Caco-2 (cell line): ENCODE measurements at regions not wholly inside any gene's neighbourhood (a gene's known extent, or its start where the extent isn't known, plus 50 kb on each side); places are given as distances from the start of the nearest gene placed in this dataset.

Experiments used
- BruUV-seq: library from RNA; stranded (reverse); fragments of 400-500 nt; replicated peaks from 2 replicates; lab custom pipeline; 2021; lab: Mats Ljungman, UMichigan
- CTCF ChIA-PET: fragments of 300-600 bp; sonication (Branson Sonifier 250); formaldehyde crosslinking; loops from one replicate; lab custom pipeline; 2022; ENCODE audit warnings: antibody characterized with exemption; lab: Charles Lee
- POLR2A ChIA-PET: fragments of 300-600 bp; sonication (Branson Sonifier 250); formaldehyde crosslinking; loops from one replicate; lab custom pipeline; 2022; ENCODE audit warnings: antibody characterized with exemption; lab: Charles Lee
- DNase-seq, 2 experiments: peaks; one replicate each; pipeline versions ENCODE4 v3.0.0 to v3.0.0-alpha.2; 2020 to 2022
- H3K27me3 ChIP-seq: replicated peaks from 2 replicates; pipeline ENCODE4 v1.6.0; 2011; ENCODE audit warnings: low read length; ENCODE audit not compliant: control insufficient read depth, insufficient read depth
- H3K36me3 ChIP-seq: 2 replicates; pipeline ENCODE4 v1.5.1; 2011; ENCODE audit warnings: low read length; ENCODE audit not compliant: control insufficient read depth, insufficient read depth
- H3K4me1 ChIP-seq: fragments of 250-450 bp; sonication (Bioruptor Pico); 2 replicates; pipeline ENCODE4 v1.5.1; 2020; ENCODE audit warnings: mild to moderate bottlenecking
- H3K4me3 ChIP-seq: 2 replicates; pipeline ENCODE4 v1.5.1; 2011; ENCODE audit warnings: low read depth, mild to moderate bottlenecking, control low read depth, low read length
- H3K9me3 ChIP-seq: fragments of 250-450 bp; sonication (Bioruptor Pico); 2 replicates; pipeline ENCODE4 v1.5.1; 2020; ENCODE audit warnings: mild to moderate bottlenecking, moderate library complexity
- H3K27ac Mint-ChIP-seq: one replicate; pipeline ENCODE4 v1.8.0; 2022; ENCODE audit warnings: mixed read lengths; ENCODE audit not compliant: unreplicated experiment
- H3K27me3 Mint-ChIP-seq: one replicate; pipeline ENCODE4 v1.8.0; 2022; ENCODE audit warnings: mixed read lengths; ENCODE audit not compliant: insufficient read depth, unreplicated experiment
- H3K36me3 Mint-ChIP-seq: one replicate; pipeline ENCODE4 v1.8.0; 2022; ENCODE audit warnings: mild to moderate bottlenecking, mixed read lengths; ENCODE audit not compliant: insufficient read depth, unreplicated experiment
- H3K4me1 Mint-ChIP-seq: one replicate; pipeline ENCODE4 v1.8.0; 2022; ENCODE audit warnings: low read depth, mixed read lengths; ENCODE audit not compliant: unreplicated experiment
- H3K4me3 Mint-ChIP-seq: one replicate; pipeline ENCODE4 v1.8.0; 2022; ENCODE audit warnings: mild to moderate bottlenecking, moderate library complexity, mixed read lengths; ENCODE audit not compliant: unreplicated experiment
- H3K9me3 Mint-ChIP-seq: one replicate; pipeline ENCODE4 v1.8.0; 2022; ENCODE audit warnings: mixed read lengths; ENCODE audit not compliant: unreplicated experiment
- CTCF ChIP-seq, 2 experiments: fragments of 200-600 bp in 1 of 2; IDR thresholded peaks; 1 replicate in 1 of 2; 2 replicates in 1 of 2; pipeline versions ENCODE4 v1.5.1 to v1.8.0; 2011 to 2022; ENCODE audit warnings: antibody characterized with exemption in 1 of 2, control low read depth in 1 of 2, inconsistent platforms in 1 of 2, low read depth in 1 of 2, low read length in 1 of 2, mild to moderate bottlenecking in 1 of 2, moderate library complexity in 1 of 2; ENCODE audit not compliant: insufficient read depth in 1 of 2, severe bottlenecking in 1 of 2, unreplicated experiment in 1 of 2
- intact Hi-C: fragments of 100-400 bp; cut with micrococcal nuclease; formaldehyde crosslinking; loops from one replicate; pipeline ENCODE4 v1.10.0; 2022; ENCODE audit not compliant: unreplicated experiment

GRCh38 chr7:68288144-68288593, 1291.5 kb downstream of the TYW1 start:
- no peak overlapping the region for H3K4me3 Mint-ChIP-seq

GRCh38 chr7:68291710-68292109, 1295.1 kb downstream of the TYW1 start:
- BruUV-seq: no TSS peak
- Histone ChIP-seq H3K4me3 (no peak overlapping the region), H3K36me3 (no peaks in the 10 kb centered on the region), H3K9me3 (peaks cover 5% of the 10 kb centered on the region; the same call in 1 of the 2 replicates), H3K4me1 (no peaks in the 10 kb centered on the region), H3K27me3 (no peaks in the 10 kb centered on the region)
- intact Hi-C loops: no loop called here
- Mint-ChIP-seq H3K4me3 (no peak overlapping the region), H3K9me3 (peaks cover 44% of the 10 kb centered on the region), H3K36me3 (no peaks in the 10 kb centered on the region), H3K4me1 (no peaks in the 10 kb centered on the region), H3K27me3 (no peaks in the 10 kb centered on the region), H3K27ac (no peak overlapping the region)
- ChIA-PET CTCF (no interaction called here), POLR2A (no interaction called here)
- no peak for TF ChIP-seq CTCF (IDR thresholded peaks at IDR 0.05; ENCODE audit: insufficient read depth in 1 of 2, low read depth in 1 of 2, low read length in 1 of 2, severe bottlenecking in 1 of 2, unreplicated experiment in 1 of 2)
- DNase-seq: no peak

More at GRCh38 chr7:68288144-68288593, 1291.5 kb downstream of the TYW1 start:
- Histone ChIP-seq H3K4me1 (no peaks in the 10 kb centered on the region), H3K36me3 (no peaks in the 10 kb centered on the region), H3K9me3 (no peaks in the 10 kb centered on the region), H3K4me3 (no peak overlapping the region), H3K27me3 (no peaks in the 10 kb centered on the region)
- no peaks in the 10 kb centered on the region for H3K4me1 Mint-ChIP-seq
- no peak for TF ChIP-seq CTCF (IDR thresholded peaks at IDR 0.05; ENCODE audit: insufficient read depth in 1 of 2, low read depth in 1 of 2, low read length in 1 of 2, severe bottlenecking in 1 of 2, unreplicated experiment in 1 of 2)
- H3K9me3 Mint-ChIP-seq: peaks cover 63% of the 10 kb centered on the region
- POLR2A ChIA-PET: no interaction called here
- CTCF ChIA-PET: no interaction called here
- no peak overlapping the region for H3K27ac Mint-ChIP-seq
- DNase-seq: no peak
- no TSS peak for BruUV-seq
- no peaks in the 10 kb centered on the region for H3K36me3 Mint-ChIP-seq
- no peaks in the 10 kb centered on the region for H3K27me3 Mint-ChIP-seq
- intact Hi-C loops: no loop called here

GRCh38 chr7:68295386-68295785, 1298.8 kb downstream of the TYW1 start:
- Histone ChIP-seq H3K27me3 (no peaks in the 10 kb centered on the region), H3K4me3 (no peak overlapping the region), H3K9me3 (peaks cover 5% of the 10 kb centered on the region; the same call in 1 of the 2 replicates), H3K4me1 (no peaks in the 10 kb centered on the region), H3K36me3 (no peaks in the 10 kb centered on the region)
- intact Hi-C loops: no loop called here
- Mint-ChIP-seq H3K4me1 (no peaks in the 10 kb centered on the region), H3K27me3 (no peaks in the 10 kb centered on the region), H3K4me3 (no peak overlapping the region), H3K27ac (no peak overlapping the region), H3K9me3 (peaks cover 52% of the 10 kb centered on the region), H3K36me3 (no peaks in the 10 kb centered on the region)
- CTCF ChIA-PET: no interaction called here
- no TSS peak for BruUV-seq
- POLR2A ChIA-PET: no interaction called here
- DNase-seq: no peak
- no peak for TF ChIP-seq CTCF (IDR thresholded peaks at IDR 0.05; ENCODE audit: insufficient read depth in 1 of 2, low read depth in 1 of 2, low read length in 1 of 2, severe bottlenecking in 1 of 2, unreplicated experiment in 1 of 2)
